OCI-LY3 (cell line): ENCODE measurements at regions not wholly inside any gene's neighbourhood (a gene's known extent, or its start where the extent isn't known, plus 50 kb on each side); places are given as distances from the start of the nearest gene placed in this dataset.

Experiments
- EZH2phosphoT487 ChIP-seq: fragments of 200-600 bp; shearing (Covaris generic); IDR thresholded peaks from 2 replicates; pipeline ENCODE4 v1.6.1; 2018; ENCODE audit warnings: antibody characterized with exemption, mixed run types, low read depth
- TF ChIP-seq, protein P1 (sequence below): fragments of 200-600, 300-600 bp; sonication (generic); IDR thresholded peaks from 2 replicates; pipeline ENCODE4 v1.5.1; 2014; ENCODE audit warnings: antibody characterized with exemption, low read length, low read depth

DNA sequence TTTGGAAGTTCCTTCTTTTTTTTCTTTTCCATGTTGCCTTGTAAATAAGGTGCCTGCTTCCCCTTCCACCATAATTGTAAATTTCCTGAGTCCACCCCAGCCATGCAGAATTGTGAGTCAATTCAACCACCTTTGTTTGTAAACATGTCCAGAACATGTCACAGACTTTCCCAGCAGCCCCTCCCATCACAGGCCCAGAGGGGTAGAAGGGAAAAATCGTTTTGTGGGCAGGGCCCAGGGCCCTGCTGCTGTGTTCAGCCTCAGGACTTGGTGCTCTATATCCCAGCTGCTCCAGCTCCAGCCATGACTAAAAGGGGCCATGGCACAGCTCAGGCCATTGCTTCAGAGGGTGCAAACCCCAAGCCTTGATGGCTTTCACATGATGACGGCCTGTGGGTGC, 384.6 kb upstream of the NCAM2 start:
- TF ChIP-seq, protein P1, sequence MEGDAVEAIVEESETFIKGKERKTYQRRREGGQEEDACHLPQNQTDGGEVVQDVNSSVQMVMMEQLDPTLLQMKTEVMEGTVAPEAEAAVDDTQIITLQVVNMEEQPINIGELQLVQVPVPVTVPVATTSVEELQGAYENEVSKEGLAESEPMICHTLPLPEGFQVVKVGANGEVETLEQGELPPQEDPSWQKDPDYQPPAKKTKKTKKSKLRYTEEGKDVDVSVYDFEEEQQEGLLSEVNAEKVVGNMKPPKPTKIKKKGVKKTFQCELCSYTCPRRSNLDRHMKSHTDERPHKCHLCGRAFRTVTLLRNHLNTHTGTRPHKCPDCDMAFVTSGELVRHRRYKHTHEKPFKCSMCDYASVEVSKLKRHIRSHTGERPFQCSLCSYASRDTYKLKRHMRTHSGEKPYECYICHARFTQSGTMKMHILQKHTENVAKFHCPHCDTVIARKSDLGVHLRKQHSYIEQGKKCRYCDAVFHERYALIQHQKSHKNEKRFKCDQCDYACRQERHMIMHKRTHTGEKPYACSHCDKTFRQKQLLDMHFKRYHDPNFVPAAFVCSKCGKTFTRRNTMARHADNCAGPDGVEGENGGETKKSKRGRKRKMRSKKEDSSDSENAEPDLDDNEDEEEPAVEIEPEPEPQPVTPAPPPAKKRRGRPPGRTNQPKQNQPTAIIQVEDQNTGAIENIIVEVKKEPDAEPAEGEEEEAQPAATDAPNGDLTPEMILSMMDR = no peak
- TF ChIP-seq EZH2phosphoT487 = no peak
